PFSK-1 (cell line): ENCODE measurements at regions not wholly inside any gene's neighbourhood (a gene's known extent, or its start where the extent isn't known, plus 50 kb on each side); places are given as distances from the start of the nearest gene placed in this dataset.

Experiments
- FOXP2 ChIP-seq: optimal IDR thresholded peaks from 2 replicates; pipeline ENCODE3; 2011; ENCODE audit warnings: borderline replicate concordance, control low read depth, inconsistent platforms; ENCODE audit not compliant: insufficient read depth; ENCODE audit errors: extremely low read length, extremely low read depth
- POLR2AphosphoS5 ChIP-seq: IDR thresholded peaks from 2 replicates; pipeline ENCODE4 v1.6.1; 2012; ENCODE audit warnings: low read depth, mild to moderate bottlenecking, control low read depth, low read length, moderate library complexity
- SIN3A ChIP-seq: IDR thresholded peaks from 2 replicates; pipeline ENCODE4 v1.6.1; 2012; ENCODE audit warnings: mild to moderate bottlenecking, low read length, moderate library complexity, borderline replicate concordance; ENCODE audit not compliant: insufficient read depth
- TAF1 ChIP-seq: IDR thresholded peaks from 2 replicates; pipeline ENCODE4 v1.6.1; 2012; ENCODE audit warnings: low read length, control low read depth, borderline replicate concordance; ENCODE audit not compliant: insufficient read depth
- TF ChIP-seq, protein P1 (sequence below), 2 experiments: IDR thresholded peaks; 2 replicates each; pipeline versions ENCODE4 v1.6.1 to v1.8.0; 2011 to 2012; ENCODE audit warnings: low read depth in 2 of 2, low read length in 2 of 2, control low read depth in 1 of 2, inconsistent platforms in 1 of 2, mild to moderate bottlenecking in 1 of 2, moderate library complexity in 1 of 2; ENCODE audit not compliant: insufficient read depth in 1 of 2

DNA sequence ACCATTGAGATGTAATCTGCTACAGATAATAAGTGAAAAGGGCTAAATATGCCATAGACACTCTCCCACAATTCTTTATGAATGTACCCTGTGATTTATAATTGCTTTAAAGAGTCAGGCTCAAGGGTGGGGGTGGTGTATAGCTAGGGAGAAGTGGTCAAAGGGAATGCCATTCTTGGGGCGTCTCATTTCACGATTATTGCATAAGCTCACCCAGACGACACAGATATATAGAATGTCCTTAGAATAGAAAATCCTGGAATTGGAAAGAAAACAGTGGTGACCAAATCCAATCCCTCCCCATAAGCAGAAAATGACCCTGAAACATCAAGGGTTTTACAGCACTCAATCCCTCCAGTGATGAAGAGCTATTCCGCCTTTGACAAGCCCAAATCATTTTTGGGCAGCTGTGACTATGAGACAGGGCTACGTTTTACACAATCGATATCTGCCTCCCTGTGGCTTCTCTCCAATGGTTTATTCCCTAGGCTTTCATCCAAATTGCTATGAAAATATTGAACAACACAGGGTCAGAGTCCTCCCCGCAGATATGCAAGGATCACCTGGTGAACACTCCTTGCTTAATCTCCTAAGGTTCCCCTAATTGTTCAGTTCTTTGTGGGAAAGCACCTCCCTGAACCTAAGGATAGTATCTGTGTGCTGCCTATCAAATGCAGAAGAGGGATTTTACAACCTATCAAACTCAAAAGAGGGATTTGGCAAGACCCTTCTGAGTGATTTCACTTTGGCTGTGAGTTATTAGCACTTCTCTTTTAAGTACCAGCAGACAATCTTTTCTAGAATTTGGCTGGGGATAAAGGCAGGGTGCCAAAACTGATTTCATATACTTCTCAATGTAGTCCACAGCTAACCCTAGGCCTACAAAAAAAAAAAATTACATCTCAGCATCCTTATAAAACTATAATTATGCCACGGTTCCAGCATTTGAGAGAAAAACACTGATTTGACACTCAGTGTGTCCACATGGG, 144.9 kb upstream of the CDH6 start:
- TF ChIP-seq SIN3A (no peak), TAF1 (no peak), FOXP2 (no peak), POLR2AphosphoS5 (no peak)

DNA sequence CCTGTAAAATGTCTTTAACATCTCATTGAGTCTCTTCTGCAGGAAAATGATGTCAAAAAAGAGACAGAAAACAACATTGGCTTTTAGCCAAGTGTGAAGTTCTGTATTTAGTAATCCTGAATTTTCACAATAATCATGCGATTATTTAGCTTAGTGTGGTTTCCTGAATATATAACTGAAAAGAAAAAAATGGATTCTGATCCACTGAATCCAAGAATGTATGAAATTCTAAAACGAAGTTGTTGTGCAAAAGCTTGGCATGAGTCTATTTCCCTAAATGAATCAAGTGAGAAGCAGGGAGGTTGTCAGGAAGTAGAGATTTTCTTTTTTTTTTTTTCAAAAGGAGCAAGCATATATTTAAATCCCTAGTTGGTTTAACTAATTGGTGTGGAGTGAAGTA, 145.9 kb upstream of the CDH6 start:
- no peak for TF ChIP-seq POLR2AphosphoS5
- TF ChIP-seq SIN3A = no peak
- no peak for TF ChIP-seq FOXP2

DNA sequence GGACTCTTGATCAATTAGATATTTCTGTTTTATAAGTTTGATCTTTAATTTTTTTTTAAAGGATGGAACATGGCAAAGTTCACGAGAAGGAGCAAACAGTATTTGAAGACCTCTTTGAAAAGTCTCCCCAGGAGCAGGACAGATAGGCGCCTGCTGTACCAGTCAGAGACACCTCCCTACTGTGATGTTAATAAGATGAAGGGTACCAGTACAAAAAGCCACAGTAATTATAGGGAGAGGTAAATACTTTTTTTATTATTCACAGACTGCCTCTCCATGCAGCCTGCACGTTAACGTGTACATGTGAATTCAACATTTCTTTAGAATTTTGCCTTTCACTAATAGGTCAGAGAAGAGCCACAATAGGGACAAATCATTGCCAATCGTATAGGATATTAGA, 146.5 kb upstream of the CDH6 start:
- no peak for TF ChIP-seq POLR2AphosphoS5

DNA sequence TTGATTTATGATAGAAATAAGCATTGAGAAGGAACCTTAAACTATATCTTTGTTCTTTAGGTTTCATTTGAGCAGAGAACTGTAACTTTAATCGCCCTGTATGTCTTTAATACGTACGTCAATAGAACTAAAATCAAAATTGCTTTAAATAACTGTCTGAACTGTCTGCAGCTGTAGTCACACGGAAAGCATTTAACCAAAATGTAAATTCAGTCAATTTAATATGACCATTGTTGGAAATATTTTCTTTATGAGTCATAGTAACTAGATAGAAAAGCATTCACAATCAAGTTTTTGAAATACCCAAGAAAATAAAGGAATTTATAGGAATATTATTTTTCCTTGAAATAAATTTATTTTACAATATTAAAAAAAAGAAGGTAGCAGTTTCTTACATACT, 157.1 kb upstream of the CDH6 start:
- no peak for TF ChIP-seq TAF1

DNA sequence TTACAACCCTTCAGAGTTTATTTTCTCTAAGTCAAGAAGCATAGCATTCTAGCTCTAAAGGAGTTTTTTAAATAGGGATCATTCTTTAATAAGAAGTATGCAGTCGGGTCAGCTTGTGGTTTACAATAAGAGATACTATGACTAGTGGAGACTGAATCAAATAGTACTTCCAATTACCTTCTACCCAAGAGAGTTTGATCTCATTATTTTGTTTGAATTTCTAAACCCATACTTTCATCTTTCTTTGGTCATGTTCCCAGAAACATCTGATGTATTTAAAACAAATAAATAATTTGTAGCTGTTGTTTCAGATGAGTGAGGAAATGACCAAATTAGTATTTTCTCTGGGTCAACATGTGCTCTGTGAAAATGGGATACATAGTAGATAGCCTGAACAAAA, 160.2 kb upstream of the CDH6 start:
- TF ChIP-seq SIN3A = no peak
- no peak for TF ChIP-seq FOXP2
- no peak for TF ChIP-seq TAF1
- TF ChIP-seq, protein P1, sequence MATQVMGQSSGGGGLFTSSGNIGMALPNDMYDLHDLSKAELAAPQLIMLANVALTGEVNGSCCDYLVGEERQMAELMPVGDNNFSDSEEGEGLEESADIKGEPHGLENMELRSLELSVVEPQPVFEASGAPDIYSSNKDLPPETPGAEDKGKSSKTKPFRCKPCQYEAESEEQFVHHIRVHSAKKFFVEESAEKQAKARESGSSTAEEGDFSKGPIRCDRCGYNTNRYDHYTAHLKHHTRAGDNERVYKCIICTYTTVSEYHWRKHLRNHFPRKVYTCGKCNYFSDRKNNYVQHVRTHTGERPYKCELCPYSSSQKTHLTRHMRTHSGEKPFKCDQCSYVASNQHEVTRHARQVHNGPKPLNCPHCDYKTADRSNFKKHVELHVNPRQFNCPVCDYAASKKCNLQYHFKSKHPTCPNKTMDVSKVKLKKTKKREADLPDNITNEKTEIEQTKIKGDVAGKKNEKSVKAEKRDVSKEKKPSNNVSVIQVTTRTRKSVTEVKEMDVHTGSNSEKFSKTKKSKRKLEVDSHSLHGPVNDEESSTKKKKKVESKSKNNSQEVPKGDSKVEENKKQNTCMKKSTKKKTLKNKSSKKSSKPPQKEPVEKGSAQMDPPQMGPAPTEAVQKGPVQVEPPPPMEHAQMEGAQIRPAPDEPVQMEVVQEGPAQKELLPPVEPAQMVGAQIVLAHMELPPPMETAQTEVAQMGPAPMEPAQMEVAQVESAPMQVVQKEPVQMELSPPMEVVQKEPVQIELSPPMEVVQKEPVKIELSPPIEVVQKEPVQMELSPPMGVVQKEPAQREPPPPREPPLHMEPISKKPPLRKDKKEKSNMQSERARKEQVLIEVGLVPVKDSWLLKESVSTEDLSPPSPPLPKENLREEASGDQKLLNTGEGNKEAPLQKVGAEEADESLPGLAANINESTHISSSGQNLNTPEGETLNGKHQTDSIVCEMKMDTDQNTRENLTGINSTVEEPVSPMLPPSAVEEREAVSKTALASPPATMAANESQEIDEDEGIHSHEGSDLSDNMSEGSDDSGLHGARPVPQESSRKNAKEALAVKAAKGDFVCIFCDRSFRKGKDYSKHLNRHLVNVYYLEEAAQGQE (IDR thresholded peaks at IDR 0.05; ENCODE audit: insufficient read depth in 1 of 2, low read depth in 2 of 2, low read length in 2 of 2) = no peak
- TF ChIP-seq POLR2AphosphoS5 = no peak

DNA sequence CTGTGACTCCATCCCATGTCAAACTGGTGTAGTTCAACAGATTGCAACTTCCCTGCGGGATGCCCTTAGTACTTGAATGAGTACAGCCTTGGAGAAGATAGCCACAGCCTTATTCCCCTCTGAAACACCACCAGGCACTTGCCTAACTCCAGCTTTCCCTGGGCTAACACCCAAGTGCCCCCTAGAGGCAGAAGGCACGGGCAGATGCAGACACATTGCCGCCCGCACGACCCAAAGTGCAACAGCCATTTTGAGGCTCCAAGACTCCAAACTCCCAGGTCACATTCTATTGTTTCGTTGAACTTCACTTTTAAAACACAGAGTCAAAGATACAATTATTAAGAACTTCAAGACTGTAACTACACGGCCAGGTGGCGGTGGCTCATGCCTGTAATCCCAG, 163.6 kb upstream of the CDH6 start:
- TF ChIP-seq FOXP2 (no peak), POLR2AphosphoS5 (no peak), TAF1 (no peak), SIN3A (no peak)
- TF ChIP-seq, protein P1 (IDR thresholded peaks at IDR 0.05; ENCODE audit: insufficient read depth in 1 of 2, low read depth in 2 of 2, low read length in 2 of 2) = no peak

DNA sequence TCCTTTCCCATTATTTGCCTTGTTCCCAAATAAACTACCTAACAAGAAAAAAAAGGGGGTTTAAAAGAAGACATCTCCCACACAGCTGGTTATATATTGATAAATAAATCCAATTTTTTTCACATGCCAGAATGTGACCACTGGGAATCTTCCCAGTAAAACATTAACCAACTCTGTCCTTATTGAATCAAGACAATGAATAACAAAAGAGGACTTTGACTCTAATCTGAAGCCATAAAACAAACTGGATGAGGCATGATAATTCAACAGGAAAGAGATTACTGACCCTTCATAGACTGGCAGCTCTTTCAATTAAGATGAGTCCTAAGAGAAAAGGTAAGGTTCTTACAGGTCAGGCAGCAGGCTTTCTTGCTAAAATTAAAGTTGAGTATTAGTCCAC, 165.8 kb upstream of the CDH6 start:
- TF ChIP-seq TAF1 = no peak
- no peak for TF ChIP-seq SIN3A
- TF ChIP-seq, protein P1 (IDR thresholded peaks at IDR 0.05; ENCODE audit: insufficient read depth in 1 of 2, low read depth in 2 of 2, low read length in 2 of 2) = no peak
- TF ChIP-seq POLR2AphosphoS5 = no peak
- TF ChIP-seq FOXP2 = no peak
